ENCODE measurements at regions not wholly inside any gene's neighbourhood (a gene's known extent, or its start where the extent isn't known, plus 50 kb on each side); places are given as distances from the start of the nearest gene placed in this dataset.

GRCh38 chr2:219727771-219728429 lies 100.5 kb downstream of the SLC4A3 start:
- Histone ChIP-seq H3K4me3 (no peak overlapping the region), H3K27me3 (no peaks in the 10 kb centered on the region), H3K36me3 (replicated peaks in 1 of 2) (no peaks in the 10 kb centered on the region), H3K9me3 (replicated peaks in 1 of 3) (no peaks in the 10 kb centered on the region), H3K27ac (peak overlapping the region in 1 of 5 donors; percentile 75), H3K4me1 (replicated peaks in 1 of 2) (no peaks in the 10 kb centered on the region)
- intact Hi-C loops (cut with DNase I): no loop called here
- no peak for DNase-seq
- WGBS, 4 donors: 56 to 67% (median 63%) methylated on average over 8 of the region's 8 CpGs
- TF ChIP-seq CTCF (IDR thresholded peaks at IDR 0.05): no peak
- no peak for TF ChIP-seq POLR2A (IDR thresholded peaks at IDR 0.05)

- Histone ChIP-seq H3K27me3 (no peaks in the 10 kb centered on the region), H3K4me3 (no peak overlapping the region), H3K27ac (peak overlapping the region in 1 of 5 donors; percentile 75), H3K4me1 (replicated peaks in 1 of 2) (no peaks in the 10 kb centered on the region), H3K36me3 (replicated peaks in 1 of 2) (no peaks in the 10 kb centered on the region), H3K9me3 (replicated peaks in 1 of 3) (no peaks in the 10 kb centered on the region)
- peak in 1 of 7 donors; percentile 4 for DNase-seq
- no peak for TF ChIP-seq POLR2A (IDR thresholded peaks at IDR 0.05)
- TF ChIP-seq CTCF (IDR thresholded peaks at IDR 0.05): no peak
- 43 to 53% (median 48%) methylated on average over 9 of the region's 9 CpGs for WGBS, 4 donors
- intact Hi-C loops (cut with DNase I): no loop called here
Observed at GRCh38 chr2:219728991-219729487, 101.6 kb downstream of the SLC4A3 start.

GRCh38 chr2:219731173-219731572 lies 103.7 kb downstream of the SLC4A3 start:
- Histone ChIP-seq H3K36me3 (replicated peaks in 1 of 2) (no peaks in the 10 kb centered on the region), H3K9me3 (replicated peaks in 1 of 3) (no peaks in the 10 kb centered on the region), H3K4me3 (no peak overlapping the region), H3K27ac (no peak overlapping the region), H3K27me3 (no peaks in the 10 kb centered on the region), H3K4me1 (replicated peaks in 1 of 2) (no peaks in the 10 kb centered on the region)
- TF ChIP-seq CTCF (IDR thresholded peaks at IDR 0.05) (no peak), POLR2A (IDR thresholded peaks at IDR 0.05) (no peak)
- WGBS, 4 donors: 66 to 82% (median 76%) methylated on average over 2 to 3 of the region's 3 CpGs
- no peak for DNase-seq
- intact Hi-C loops (cut with DNase I): no loop called here

GRCh38 chr2:219733106-219733505 lies 105.7 kb downstream of the SLC4A3 start:
- H3K27ac ChIP-seq: no peak overlapping the region
- 47 to 73% (median 68%) methylated on average over 2 of the region's 2 CpGs for WGBS, 4 donors
- no peaks in the 10 kb centered on the region for H3K4me1 ChIP-seq (replicated peaks in 1 of 2)
- H3K4me3 ChIP-seq: no peak overlapping the region
- TF ChIP-seq CTCF (IDR thresholded peaks at IDR 0.05) (no peak), POLR2A (IDR thresholded peaks at IDR 0.05) (no peak)
- H3K9me3 ChIP-seq (replicated peaks in 1 of 3): no peaks in the 10 kb centered on the region
- H3K36me3 ChIP-seq (replicated peaks in 1 of 2): no peaks in the 10 kb centered on the region
- no peak for DNase-seq
- no peaks in the 10 kb centered on the region for H3K27me3 ChIP-seq
- intact Hi-C loops (cut with DNase I): no loop called here
